ENCODE measurements at regions not wholly inside any gene's neighbourhood (a gene's known extent, or its start where the extent isn't known, plus 50 kb on each side); places are given as distances from the start of the nearest gene placed in this dataset. TPM values are rescaled to one million over a fixed set of nuclear protein-coding genes. Genes with fewer than 3 reads are reported as not detected.

Small RNA genes lying in the stretch of these regions (microRNA-seq; reads per million reads assigned to microRNA genes)
- gene MIR5197 = not detected

Small RNA genes lying in the stretch of these regions (small RNA-seq; reads per million reads assigned to genes)
- gene MIR5197 (ENCODE audit: insufficient read depth in 2 of 3, insufficient read length in 3 of 3, low read depth in 2 of 3, low replicate concordance in 1 of 3) (0 reads per million in 3 experiments), gene RNU7-156P (ENCODE audit: insufficient read depth in 2 of 3, insufficient read length in 3 of 3, low read depth in 2 of 3, low replicate concordance in 1 of 3) (0 reads per million in 3 experiments)

Data from HepG2 (cell line).